ENCODE measurements at regions not wholly inside any gene's neighbourhood (a gene's known extent, or its start where the extent isn't known, plus 50 kb on each side); places are given as distances from the start of the nearest gene placed in this dataset.

DNA sequence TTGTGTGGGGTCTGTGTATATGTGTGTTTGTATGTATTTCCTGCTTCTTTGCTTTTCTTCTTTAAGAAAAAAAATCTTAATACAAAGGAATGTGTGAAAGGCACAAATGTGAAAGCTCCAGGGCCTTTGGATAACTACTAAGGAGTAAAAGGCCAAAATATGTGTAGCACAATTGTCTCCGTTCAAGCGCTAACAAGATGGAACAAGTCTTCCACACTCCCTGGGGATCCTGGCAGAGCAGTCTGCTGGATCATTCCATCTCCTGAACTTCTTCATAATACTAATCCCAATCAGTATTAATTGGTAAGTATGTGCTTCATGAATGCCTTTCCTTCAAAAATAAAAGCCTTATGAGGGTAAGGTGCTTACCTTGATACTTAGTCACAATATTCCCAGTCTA, 462.5 kb upstream of the TBX3 start (continued):
- TF ChIP-seq TAF1 (IDR thresholded peaks at IDR 0.05; ENCODE audit: low read depth, low read length), result no peak
- no peak for TF ChIP-seq SRF (IDR thresholded peaks at IDR 0.05; ENCODE audit: low read depth, low read length)
- TF ChIP-seq EZH2 (IDR thresholded peaks at IDR 0.05; ENCODE audit: low read depth, low read length, severe bottlenecking), result no peak
- no peak for TF ChIP-seq JUN (IDR thresholded peaks at IDR 0.05; ENCODE audit: low read depth, low read length)
- no peak for TF ChIP-seq ATF2 (IDR thresholded peaks at IDR 0.05; ENCODE audit: low read length)
- TF ChIP-seq SP2 (IDR thresholded peaks at IDR 0.05; ENCODE audit: low read length), result no peak

All from H1 (cell line).